Osteocyte (in vitro differentiated cells): ENCODE measurements at regions not wholly inside any gene's neighbourhood (a gene's known extent, or its start where the extent isn't known, plus 50 kb on each side); places are given as distances from the start of the nearest gene placed in this dataset.
A peak's percentile ranks its signal among the peaks of the same experiment; 100 is the strongest.

Experiments used
- DNase-seq: peaks from one replicate; pipeline ENCODE4 v3.0.0; 2021; ENCODE audit warnings: mixed read lengths; ENCODE audit not compliant: unreplicated experiment; ENCODE audit errors: extremely low spot score
- H3K27ac Mint-ChIP-seq: one replicate; pipeline ENCODE4 v1.8.0; 2021; ENCODE audit warnings: mild to moderate bottlenecking, mixed read lengths; ENCODE audit not compliant: unreplicated experiment
- H3K27me3 Mint-ChIP-seq: one replicate; pipeline ENCODE4 v1.8.0; 2021; ENCODE audit warnings: mixed read lengths; ENCODE audit not compliant: unreplicated experiment
- H3K36me3 Mint-ChIP-seq: one replicate; pipeline ENCODE4 v1.8.0; 2021; ENCODE audit warnings: mixed read lengths; ENCODE audit not compliant: unreplicated experiment
- H3K4me1 Mint-ChIP-seq: one replicate; pipeline ENCODE4 v1.8.0; 2021; ENCODE audit warnings: mixed read lengths; ENCODE audit not compliant: unreplicated experiment
- H3K4me3 Mint-ChIP-seq: one replicate; pipeline ENCODE4 v1.8.0; 2021; ENCODE audit warnings: mild to moderate bottlenecking, moderate library complexity, mixed read lengths; ENCODE audit not compliant: unreplicated experiment
- H3K9me3 Mint-ChIP-seq: one replicate; pipeline ENCODE4 v1.8.0; 2021; ENCODE audit warnings: mixed read lengths; ENCODE audit not compliant: unreplicated experiment
- TF ChIP-seq, protein P1 (sequence below): fragments of 200-600 bp; sonication (generic); IDR thresholded peaks from 2 replicates; pipeline ENCODE4 v1.5.0; 2021; ENCODE audit warnings: antibody characterized with exemption, mild to moderate bottlenecking, moderate library complexity

DNA sequence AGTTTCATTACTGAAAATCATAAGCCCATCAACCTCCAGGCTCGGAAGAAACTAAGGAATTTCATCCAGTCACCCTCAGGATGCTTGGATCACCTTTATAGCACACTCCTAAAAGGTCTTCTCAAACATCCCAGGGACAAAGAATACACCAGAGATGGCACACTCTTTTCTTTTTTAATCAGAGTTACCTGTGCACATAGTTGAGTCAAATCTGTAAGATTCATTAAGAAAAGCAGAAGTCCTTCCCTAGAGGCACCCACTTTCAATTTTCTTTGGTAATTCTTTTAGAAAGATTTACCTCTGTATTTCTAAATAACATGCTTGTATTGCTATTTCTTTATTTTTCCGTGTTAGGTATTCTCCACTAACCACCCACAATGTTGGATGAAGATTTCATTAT, 50.6 kb upstream of the IL6 start:
- H3K9me3 Mint-ChIP-seq: no peaks in the 10 kb centered on the region
- DNase-seq: no peak
- no peak overlapping the region for H3K27ac Mint-ChIP-seq
- TF ChIP-seq, protein P1, sequence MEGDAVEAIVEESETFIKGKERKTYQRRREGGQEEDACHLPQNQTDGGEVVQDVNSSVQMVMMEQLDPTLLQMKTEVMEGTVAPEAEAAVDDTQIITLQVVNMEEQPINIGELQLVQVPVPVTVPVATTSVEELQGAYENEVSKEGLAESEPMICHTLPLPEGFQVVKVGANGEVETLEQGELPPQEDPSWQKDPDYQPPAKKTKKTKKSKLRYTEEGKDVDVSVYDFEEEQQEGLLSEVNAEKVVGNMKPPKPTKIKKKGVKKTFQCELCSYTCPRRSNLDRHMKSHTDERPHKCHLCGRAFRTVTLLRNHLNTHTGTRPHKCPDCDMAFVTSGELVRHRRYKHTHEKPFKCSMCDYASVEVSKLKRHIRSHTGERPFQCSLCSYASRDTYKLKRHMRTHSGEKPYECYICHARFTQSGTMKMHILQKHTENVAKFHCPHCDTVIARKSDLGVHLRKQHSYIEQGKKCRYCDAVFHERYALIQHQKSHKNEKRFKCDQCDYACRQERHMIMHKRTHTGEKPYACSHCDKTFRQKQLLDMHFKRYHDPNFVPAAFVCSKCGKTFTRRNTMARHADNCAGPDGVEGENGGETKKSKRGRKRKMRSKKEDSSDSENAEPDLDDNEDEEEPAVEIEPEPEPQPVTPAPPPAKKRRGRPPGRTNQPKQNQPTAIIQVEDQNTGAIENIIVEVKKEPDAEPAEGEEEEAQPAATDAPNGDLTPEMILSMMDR: no peak
- H3K4me3 Mint-ChIP-seq: no peak overlapping the region
- H3K27me3 Mint-ChIP-seq: no peaks in the 10 kb centered on the region
- peaks cover 26% of the 10 kb centered on the region for H3K4me1 Mint-ChIP-seq
- no peaks in the 10 kb centered on the region for H3K36me3 Mint-ChIP-seq

DNA sequence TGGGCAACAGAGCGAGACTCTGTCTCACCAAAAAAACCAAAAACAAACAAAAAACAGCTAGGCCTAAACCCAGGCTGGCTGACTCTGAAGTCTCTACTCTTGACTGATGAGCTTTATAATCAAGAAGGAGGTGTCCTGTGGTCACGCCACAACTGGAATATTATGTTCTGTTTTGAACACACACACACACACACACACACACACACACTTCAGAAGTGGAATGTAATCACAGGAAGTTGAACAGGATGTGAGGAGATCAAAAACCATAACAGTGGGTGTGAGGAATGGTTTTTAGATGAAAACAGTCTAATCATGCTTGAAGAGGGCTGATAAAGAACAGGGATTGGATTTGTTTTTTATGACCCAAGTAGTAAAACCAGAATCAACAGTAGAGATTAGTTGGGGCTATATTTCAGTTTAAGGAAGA, 51.1 kb upstream of the IL6 start:
- no peak for DNase-seq
- TF ChIP-seq, protein P1: no peak
- Mint-ChIP-seq H3K4me3 (no peak overlapping the region), H3K36me3 (no peaks in the 10 kb centered on the region), H3K27me3 (no peaks in the 10 kb centered on the region), H3K9me3 (no peaks in the 10 kb centered on the region), H3K4me1 (peaks cover 30% of the 10 kb centered on the region), H3K27ac (no peak overlapping the region)

DNA sequence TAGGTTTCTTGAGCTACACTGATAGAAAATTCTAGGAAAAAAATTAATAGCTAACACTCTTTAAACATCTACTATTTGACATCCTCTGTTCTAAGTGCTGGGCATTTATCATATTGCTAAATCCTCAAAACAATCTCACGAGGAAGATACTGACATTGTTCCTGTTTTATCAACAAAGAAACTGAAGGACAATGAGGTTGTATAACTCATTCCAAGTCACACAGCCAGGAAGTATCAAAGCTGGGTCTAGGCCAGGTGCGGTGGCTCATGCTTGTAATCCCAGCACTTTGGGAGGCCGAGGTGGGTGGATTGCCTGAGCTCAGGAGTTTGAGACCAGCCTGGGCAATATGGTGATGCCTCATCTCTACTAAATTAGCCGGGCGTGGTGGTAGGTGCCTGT, 51.6 kb upstream of the IL6 start:
- H3K27ac Mint-ChIP-seq: no peak overlapping the region
- no peak for DNase-seq
- no peaks in the 10 kb centered on the region for H3K36me3 Mint-ChIP-seq

DNA sequence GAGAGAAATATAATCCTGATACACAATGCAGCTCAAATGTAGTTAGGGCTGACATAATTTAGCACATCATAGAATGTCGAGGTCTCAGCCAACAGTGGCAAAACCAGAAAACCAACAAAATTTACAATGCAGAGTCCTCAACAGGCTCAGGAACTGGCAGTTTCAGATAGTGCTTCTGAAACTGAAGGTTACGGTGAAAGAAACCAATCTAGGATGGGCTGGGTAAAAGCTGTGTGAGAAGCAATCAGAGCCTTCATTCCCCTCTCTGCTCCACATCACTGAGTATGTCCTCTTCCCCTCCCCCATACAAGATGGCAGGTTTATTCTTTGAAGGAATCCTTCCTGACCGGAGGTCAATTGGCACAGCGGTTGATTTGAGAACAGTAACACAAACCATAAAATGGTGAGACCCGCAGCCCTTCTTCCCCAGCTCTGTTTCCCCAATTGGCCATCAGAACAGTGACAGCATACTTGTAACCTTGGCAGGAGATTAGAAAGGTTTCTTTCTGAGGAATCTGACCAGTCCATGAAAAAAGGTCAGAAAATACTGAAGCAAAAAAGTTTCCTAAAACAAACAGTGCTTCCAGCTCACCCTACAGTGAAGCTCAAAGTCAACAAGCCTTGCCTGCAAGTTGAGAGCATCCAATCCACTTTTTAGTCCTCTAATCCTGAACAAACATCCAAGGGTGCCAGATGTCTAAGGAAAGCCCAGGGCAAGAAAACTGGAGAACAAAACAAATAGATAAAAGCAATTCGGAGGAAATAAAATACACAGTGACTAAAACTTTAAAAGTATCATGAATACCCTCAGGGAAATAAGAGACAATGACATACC, 53.9 kb upstream of the IL6 start:
- Mint-ChIP-seq H3K36me3 (no peaks in the 10 kb centered on the region), H3K4me3 (no peak overlapping the region), H3K9me3 (no peaks in the 10 kb centered on the region), H3K27ac (peak overlapping the region; percentile 32), H3K4me1 (peaks cover 38% of the 10 kb centered on the region), H3K27me3 (no peaks in the 10 kb centered on the region)
- TF ChIP-seq, protein P1: no peak
- DNase-seq: no peak

More for the DNA sequence above, 51.6 kb upstream of the IL6 start:
- Mint-ChIP-seq H3K9me3 (no peaks in the 10 kb centered on the region), H3K27me3 (no peaks in the 10 kb centered on the region), H3K4me3 (no peak overlapping the region), H3K4me1 (peaks cover 30% of the 10 kb centered on the region)
- TF ChIP-seq, protein P1: no peak

DNA sequence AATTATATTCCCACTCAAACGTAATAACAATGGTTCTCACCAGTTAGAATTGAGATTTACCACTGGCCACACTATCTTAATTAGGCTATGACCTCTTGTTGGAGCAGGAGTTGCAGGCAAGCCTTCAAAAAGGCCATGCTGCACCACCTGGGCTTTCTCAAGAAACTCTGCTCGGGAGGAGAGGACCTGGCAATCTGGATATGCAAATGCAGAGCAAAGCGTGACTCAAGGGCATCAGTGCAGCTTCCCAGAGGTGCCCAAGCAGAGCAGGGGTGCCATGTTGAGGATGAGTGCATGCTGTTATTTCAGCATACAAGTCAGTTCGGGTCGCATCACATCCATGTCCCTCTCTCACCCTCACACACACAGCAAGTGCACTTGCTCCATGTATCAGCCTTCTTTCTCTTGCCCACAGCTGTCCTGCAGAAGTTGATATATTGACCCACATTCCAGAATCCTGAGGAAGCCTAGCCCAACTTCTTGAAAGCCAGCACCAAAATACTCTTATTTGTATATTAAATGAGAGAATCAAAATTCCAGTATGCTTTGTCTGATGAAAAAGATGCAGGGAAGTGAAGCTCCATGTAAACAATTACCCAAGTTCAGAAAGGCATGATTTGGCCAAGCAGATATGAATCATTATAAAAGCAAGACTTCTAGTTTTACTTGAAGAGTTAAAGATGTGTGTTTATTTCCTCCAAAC, 55.7 kb upstream of the IL6 start:
- peak overlapping the region; percentile 11 for H3K27ac Mint-ChIP-seq
- TF ChIP-seq, protein P1: no peak
- DNase-seq: no peak
- H3K27me3 Mint-ChIP-seq: no peaks in the 10 kb centered on the region
- no peaks in the 10 kb centered on the region for H3K36me3 Mint-ChIP-seq
- H3K9me3 Mint-ChIP-seq: no peaks in the 10 kb centered on the region
- peaks cover 47% of the 10 kb centered on the region for H3K4me1 Mint-ChIP-seq
- no peak overlapping the region for H3K4me3 Mint-ChIP-seq
